Activated naive CD8-positive, alpha-beta T cell treated with anti-CD3 and anti-CD28 coated beads, Interleukin-2, amount 50 U/mL, for 16 hours (primary cell): ENCODE measurements at regions not wholly inside any gene's neighbourhood (a gene's known extent, or its start where the extent isn't known, plus 50 kb on each side); places are given as distances from the start of the nearest gene placed in this dataset.

Source experiments
- DNase-seq: peaks from one replicate; pipeline ENCODE4 v3.0.0-alpha.2; 2020; ENCODE audit warnings: low read depth, low spot score

DNA sequence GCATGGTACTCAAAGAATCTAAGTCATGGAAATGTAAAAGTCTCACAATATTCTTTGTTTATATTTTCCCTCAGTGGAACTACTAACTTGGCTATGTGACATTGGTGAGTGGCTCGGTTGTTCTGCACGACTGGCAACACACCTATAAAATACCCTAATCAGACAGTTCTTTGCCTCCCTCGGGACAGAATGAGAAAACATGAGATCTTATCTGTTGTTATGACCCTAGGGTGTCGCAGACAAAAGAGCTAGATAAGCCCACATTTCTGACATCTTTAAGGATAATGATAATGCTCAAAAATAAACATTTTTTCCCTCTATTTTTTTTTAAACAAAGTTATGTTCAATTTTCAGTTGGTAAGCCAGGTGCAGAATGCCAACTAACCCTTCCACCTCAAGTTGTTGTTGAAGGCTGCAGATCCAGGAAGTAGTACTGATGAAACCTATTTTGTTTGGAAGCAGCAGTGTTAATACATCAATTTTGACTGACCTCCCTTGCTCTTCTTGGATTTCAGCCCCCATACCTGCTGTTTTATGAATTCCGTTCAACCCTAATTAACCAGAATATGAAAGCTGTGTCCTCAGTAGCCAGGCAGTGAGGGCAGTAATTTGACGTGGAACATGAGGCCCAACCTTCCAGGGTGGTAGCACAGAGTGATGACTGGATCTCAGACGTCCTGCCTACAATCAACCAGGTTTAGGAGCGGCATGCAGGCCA, 108.7 kb upstream of the DUSP10 start:
- DNase-seq: no peak

DNA sequence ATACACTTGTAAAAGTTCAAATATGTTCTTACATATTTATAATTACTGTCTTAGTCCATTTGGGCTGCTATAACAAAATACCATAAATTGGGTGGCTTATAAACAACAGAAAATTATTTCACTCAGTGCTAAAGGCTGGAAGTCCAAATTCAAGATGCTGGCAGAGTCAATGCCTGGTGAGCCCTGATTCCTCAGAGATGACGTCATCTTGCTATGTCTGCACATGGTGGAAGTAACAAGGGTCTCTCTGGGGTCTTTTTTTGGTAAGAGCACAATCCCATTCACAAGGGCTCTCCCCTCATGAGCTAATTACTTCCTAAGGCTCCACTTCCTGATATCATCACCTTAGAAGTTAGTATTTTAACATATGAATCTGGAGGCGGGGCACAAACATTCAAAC, 108.0 kb upstream of the DUSP10 start:
- no peak for DNase-seq

DNA sequence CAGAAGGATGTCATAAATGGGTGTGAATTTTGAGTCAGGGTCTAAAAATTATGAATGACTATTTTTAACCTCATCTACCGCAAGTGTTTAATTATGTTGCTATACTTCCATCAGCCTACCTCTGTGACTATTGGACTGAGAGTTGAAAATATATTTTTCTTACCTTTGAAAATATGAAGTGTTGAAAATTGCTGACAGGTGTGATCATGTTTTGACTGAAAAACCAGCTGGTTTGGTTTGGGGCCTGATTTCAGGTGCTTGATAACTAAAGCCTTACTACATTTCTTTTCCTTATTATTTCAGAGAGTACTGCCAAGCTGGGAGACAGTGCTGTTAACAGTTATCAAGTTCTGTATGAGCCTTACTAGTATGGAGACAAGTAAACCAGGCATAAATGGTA, 107.2 kb upstream of the DUSP10 start:
- no peak for DNase-seq

DNA sequence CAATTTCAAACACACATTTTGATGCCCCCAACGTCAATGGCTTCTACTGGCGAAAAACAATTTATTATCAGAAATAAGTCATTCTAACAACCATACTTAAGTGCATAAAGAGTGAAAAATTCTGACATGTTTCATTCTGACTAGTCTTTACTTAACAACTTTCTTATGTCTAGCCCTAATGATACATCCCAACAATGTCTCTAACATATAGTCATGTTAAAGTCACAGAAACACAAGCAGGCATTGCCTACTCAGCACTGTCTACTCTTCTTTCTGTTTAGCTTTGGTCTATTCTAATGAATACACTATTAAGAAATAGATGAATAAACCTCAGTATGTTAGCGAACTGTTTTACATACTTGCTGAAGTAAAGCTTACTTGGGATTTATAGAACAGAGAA, 105.8 kb upstream of the DUSP10 start:
- DNase-seq: no peak

DNA sequence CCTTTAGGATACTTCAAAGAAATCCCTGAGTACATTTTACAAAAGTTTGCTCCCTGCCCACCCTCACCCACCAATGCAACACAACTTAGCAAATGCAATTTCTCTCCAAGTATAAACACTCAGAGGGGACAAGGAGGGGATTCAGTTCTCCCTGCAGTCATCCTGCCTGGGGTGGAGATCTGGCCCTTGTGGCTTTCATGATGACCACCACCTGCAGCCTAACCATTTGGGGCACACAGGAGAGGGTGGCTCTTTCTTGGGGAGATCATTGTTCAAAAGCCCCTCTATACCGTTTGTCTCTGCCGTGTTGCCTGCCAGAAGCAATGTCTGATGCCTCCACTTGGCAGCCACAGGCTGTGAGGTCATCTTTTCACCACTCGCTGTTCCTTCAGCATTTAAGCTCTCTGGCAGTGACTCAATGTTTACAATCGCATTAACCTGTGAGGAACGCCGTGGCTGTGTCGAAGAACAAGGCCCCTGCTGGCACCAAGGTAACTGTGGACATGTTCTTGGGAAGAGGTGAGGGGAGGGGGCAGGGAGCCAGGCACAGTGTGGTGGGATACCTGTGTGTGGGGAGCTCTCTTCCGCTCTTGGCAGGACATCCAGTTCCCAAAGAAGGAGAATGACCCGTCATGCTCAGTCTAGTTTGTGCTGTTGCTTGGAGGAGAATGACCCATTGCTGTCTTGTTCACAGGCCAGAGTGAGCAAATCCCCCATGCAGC, 103.9 kb upstream of the DUSP10 start:
- DNase-seq: no peak

DNA sequence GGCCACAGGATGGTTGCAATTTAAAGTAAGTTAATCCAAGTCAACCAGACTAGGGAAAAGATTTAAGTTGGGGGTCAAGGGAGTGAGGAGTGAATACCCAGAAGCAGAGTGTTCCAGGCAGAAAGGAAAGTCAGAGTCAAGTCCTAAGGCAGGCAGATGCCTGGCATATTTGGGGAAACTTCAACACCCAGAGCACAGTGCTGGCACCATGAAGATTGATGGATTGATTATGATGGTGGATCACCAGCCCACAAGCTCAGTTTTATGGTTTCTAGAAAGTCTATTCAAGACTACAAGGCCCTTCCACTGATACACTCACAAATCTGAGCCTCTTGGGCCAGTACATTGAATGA, 100.1 kb upstream of the DUSP10 start:
- no peak for DNase-seq

DNA sequence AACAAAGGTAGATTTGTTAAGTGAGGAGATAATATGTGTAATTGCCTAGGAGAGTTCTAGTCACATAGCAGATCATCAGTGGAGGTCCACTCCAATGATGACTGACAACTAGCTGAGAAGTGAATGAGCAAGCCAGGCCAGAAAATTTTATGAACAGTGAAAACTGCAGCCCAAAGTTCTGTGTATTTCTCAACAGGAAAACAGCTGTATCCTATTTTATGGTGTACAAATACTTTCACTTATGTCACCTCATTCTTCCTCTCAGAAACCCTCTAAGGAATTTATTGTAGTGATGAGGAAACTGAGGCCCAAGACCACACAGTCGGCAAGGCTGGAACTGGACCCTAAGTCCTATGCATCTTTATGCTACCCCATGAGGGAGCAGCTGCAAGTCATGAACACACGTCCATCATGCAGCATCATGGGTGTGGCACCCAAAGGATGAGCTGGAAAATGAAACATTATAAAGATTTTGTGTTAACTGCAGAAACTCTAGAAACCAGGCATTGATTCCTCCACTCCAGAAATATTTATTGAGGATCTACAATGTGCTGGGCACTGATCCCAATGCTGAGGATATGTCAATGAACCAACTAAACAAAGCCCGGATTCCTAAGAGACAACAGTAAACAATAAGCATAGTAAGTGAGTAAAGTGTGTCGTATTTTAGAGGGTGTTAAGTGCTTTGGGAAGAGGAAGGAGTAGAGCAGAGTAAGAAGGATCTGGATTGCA, 99.5 kb upstream of the DUSP10 start:
- no peak for DNase-seq

DNA sequence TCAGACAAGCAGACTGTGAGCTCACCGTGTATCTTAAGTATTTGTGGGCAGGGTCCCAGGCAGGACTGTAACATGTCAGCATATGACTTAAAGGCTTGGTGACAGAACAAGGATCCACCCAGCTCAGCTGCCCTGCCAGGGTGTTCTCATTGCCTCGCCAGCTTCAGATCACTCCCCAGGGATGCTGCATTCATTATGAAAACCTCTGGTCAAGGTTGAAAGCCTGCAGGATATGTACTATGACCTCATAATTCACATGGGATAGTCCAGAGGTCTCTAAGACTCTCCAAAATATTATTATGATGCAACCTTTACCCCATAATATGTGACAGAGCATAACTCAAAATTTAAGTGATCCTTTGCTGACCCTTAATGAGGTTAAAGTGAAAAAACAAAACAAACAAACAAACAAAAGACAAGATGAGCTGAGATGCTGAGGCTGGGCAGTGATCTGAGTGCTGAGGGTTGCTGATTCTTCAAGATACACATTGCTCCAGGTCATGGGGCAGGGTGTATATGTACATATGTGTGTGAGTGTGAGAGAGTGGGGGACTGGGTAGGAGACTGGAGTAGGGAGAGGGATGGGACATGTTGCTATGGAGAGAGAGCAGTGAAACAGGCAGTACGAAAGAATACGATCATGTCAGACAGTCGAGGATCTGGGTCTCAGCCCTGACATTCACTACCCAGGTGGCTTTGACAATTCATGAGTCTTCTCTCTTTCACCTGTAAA, 98.8 kb upstream of the DUSP10 start:
- DNase-seq: no peak

DNA sequence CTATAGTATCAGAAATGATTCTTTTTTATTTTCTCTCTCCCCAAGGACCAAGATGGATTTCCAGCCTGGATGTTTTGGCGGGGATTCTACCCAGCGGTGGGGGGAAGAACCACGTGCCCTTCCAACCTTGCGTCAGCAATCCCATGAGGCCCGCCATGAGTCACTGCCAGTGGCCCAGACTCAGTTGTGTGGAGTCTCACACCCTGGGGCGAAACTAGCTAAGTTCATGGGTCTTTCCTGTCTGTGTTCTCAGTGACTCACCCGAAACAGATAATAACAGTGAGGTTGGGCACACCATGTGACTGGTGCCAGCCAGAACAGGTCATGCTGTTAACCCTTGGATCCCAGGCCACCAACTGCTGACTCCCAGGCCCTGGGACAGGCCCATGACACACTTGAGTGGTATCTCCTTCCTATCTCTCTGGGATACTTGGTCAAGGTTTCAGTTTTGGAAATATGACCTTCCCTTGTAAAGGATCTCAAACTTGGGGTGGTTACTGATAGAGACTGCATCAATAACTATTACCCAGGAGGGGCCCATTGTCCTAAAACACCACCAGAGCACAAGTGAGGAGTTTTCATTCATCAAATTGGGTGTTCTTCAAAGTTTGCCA, 98.0 kb upstream of the DUSP10 start:
- DNase-seq: peak; percentile 30

DNA sequence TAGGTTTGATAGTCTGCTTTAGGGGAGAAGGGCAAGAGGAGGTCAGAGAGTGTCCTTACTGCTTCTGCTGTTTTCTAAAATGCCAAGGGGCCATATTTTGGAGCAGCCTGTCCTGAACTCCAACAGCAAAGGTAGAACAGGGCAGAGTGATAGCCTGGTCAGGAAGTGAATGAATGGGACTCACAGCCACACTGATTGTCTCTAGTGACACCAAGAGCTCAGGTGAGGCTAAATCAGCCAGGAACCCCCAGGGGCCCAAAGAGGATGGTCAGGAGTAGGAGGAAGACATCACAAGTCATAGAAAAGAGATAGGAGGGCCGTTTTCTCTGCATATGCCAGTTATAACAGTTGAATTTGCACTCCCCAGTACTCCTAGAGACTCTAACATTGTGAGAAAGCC, 97.4 kb upstream of the DUSP10 start:
- DNase-seq: no peak

DNA sequence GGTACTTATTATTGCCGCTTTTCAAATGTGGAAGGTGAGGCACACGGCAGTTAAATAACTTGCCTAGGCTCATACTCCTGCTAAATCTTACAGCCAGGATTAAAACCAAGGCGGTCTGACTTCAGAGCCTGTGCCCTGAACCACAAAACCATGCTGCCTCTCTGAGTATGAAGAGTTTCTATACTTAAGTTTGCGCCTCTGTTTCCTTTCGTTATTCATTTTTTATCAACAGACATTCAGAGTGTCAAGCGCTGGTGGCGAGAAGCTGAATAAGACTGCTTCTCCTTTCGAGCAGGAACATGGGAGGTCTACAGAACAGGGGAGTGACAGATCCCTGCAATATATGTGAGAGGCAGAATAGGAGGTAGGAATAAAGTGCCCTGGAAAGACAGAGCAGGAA, 96.0 kb upstream of the DUSP10 start:
- no peak for DNase-seq

DNA sequence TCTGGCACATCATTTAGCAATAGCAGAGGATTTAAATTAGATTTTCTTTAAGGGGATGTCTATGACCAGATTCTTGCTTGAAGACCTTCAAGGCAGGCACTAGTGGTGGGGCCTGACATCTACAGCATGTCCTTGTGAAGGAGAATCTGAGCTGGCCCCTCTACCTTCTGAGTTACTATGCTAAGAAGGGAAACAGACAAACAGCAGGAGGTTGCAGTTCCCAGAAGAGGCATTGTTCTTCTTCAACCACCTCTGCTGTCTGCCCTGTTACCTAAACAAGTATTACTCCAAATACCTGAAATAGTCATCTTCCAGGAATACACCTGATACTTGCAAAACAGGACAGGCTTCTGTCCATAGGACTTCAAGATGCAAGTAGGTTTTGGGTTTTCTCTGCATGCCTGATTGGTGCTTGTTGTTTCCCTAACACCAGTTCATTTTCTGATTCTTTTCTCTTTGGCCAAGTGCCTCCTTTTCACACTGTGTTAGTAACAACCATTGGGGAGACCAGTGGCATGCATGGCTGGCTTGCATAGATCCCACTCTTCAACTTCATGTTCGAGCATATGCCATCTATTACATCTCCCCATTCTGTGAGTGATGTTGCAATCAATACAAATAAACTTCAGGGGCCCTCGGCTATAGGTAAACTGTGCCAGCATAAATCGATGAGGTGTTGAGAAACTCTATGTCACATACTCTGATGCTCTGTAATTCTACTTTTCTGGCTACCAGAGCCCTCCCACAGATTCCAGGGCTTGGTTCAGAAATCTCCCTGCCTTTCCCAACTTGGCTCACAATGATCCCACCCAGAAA, 93.0 kb upstream of the DUSP10 start:
- no peak for DNase-seq

DNA sequence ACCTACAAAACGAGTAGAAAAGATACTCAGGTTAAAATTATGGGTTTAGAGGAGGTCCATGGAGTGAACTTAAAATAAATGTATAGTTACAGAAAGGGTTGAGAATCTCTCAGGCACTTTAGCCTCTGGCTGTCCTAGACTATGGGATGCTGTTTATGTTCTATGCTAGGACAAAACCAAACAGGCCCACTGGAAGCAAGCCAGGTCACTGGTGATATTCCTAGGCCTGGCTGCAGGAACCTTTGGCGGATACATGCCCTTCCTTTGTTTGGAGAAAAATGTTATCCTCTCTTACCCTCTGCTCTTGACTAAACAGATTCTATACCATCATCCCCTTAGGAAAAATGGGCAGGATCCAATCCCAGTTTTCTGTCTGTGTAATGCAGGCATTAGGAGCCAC, 90.7 kb upstream of the DUSP10 start:
- DNase-seq: no peak

DNA sequence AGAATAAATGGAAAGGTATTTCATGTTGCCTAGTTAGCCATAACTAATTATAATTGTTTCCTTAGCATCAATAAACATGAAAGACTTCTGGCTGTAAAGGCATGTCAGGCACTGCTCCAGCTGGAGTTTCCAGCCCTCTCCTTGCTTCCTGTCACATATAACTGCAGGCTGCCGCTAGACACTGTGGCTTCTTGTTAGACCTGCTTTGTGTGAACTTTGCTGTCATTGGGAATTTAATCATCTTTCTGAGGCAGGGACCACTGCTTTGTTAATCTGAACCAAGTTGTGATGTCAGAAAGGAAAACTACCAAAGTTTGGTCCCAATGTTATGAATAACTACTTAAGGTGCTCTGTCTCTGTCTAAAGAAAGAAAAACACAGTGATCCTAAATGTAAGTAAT, 90.3 kb upstream of the DUSP10 start:
- no peak for DNase-seq

DNA sequence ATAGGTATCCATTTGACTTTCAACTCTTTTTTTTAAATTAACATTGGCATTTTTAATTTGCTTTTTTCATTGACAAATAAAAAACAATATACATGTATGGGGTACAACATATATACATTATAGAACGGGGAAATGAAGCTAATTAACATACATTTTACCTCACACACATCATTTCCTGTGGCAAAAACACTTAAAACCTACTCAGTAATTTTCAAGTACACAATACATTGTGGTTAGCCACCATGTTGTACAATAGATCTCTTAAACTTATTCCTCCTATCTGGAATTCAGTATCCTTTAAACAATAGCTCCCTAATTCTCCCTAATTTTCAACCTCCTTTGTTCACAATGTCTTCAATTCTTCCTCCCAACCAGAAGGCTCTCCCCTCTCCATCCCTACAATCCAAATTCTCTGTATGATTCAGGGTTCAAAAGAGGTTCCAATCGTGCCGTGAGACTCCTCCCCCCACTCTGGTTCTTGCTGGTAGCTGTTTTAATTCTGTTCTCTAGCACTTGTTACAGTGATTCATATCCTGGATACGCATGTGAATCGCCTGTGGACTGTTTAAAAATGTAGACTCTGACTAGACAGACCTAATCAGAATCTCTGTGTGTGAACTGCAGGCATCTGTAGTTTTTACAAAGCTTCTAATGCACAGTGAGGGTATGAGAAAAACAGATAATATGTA, 87.6 kb upstream of the DUSP10 start:
- no peak for DNase-seq

DNA sequence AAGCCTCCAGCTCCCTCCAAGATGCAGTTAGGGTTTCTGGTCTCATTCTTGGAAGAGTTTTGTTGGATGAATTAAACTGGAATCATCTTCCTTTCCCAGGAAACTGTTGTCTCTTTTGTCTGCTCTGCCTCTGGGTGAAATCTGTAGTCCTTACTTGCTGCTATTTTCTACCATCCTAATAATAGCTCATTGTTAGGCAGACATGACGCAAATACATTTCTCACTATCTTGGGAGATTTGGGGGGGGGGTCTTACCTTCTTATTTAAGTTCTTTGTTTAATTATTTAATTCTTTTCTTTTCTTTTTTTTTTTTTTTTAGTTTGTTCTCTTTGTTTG, 85.4 kb upstream of the DUSP10 start:
- DNase-seq: no peak

DNA sequence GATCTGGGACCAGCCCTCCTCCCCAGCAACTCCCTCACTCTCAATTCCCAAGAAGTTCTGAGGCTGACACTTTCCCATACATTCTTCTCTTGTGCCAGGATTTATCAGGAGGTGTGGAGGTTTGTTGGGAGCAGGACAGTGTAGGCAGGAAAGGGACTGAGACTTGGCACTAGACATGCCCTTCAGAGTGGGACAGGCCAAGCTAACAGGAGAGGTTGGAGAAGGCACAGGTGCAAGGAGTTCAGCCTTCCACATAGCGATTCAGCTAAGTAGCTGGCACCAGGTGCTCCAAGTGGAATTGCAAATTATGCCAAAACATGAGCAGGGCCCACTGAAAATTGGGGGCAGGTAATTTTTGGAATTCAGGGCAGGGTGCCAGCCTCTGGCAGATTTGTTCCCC, 83.0 kb upstream of the DUSP10 start:
- DNase-seq: no peak

DNA sequence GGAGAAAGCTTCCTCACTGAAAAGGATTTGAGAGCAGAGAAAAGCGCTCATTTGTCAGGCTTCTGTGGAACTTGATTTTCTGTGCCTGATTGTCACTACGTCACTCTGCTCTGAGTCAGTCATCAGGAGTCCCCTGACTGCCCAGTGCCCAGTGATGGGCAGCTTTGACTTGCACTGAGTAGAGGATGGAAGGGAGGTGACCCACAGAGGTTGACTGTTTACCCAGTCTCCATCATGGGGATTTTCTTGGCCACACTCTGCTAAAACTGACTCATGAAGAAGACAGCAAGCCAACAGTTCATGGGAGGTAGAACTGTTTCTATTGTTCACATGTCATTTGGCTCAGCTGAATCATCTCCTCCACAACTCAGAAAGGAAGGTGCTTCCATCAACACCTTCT, 82.1 kb upstream of the DUSP10 start:
- DNase-seq: no peak

DNA sequence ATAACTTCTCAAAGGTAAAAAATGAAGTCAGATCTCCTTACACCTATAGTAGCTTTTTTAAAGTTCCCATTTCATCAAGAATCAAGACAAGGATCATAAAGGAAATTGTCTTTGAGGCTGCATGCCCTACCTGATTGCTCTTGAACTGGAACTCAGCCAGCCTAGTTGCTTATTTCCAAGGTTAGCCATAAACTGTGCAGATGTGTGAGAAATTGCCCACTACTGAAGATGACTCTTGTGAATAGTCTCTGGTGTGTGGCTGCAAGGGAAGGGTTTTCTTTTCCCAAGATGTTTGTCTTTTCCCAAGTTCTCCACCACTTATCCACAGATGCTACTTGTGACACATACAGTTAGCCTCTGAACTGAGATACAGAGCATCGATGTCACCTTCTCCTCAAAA, 81.7 kb upstream of the DUSP10 start:
- no peak for DNase-seq

DNA sequence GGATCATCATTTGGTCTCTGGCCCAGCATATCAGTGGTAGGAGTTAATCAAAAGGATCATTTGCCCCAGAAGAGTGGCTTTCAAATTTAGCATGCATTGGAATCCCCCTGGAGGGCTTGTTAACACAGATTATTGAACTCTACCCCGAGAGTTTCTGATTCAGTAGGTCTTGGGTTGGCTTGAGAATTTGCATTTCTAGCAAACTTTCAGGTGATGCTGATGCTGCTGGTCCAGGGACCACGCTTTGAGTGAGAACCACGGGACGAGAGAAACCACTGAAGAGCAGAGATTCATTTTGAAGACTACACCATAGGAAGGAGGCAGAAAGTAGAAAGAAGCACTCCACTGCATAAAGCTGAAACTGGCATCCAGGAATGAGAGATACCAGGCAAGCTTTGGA, 81.3 kb upstream of the DUSP10 start:
- DNase-seq: no peak

DNA sequence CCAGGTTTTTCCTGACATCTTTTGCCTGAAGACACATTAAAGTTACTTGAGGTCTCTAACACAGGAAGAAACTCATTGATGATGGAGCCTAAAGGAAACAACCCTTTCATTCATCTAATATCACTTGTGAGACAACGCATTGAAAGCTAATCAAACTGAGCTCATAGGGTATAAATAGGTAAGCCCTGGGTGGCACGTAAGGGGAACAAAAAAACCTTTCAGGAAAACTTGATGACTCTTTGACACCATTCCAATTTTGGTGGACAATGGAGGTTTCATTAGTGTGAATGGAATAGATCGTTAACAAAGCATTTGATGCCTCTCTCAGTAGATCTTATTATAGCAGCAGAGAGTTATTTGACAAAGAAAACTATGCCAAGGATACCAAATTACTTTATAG, 80.7 kb upstream of the DUSP10 start:
- no peak for DNase-seq
